Breast epithelium (tissue), 4 donors: ENCODE measurements at regions not wholly inside any gene's neighbourhood (a gene's known extent, or its start where the extent isn't known, plus 50 kb on each side); places are given as distances from the start of the nearest gene placed in this dataset.

Experiments used
- DNase-seq, 2 donors: peaks; one replicate each; pipeline ENCODE4 v3.0.0-alpha.2; 2019; ENCODE audit warnings: low spot score in 2 of 2
- H3K27ac ChIP-seq, 2 donors: fragments of 200-600 bp; sonication (generic) in 1 of 2; one replicate each; pipeline ENCODE4 v1.5.1; 2016 to 2019; ENCODE audit warnings: mild to moderate bottlenecking in 1 of 2
- H3K27me3 ChIP-seq, 2 donors: fragments of 200-600 bp; sonication (generic) in 1 of 2; one replicate each; pipeline versions ENCODE4 v1.5.1 to v1.6.0; 2017 to 2019; ENCODE audit warnings: control low read depth in 1 of 2, mild to moderate bottlenecking in 1 of 2
- H3K36me3 ChIP-seq: fragments of 200-600 bp; one replicate; pipeline ENCODE4 v1.5.1; 2019
- H3K4me1 ChIP-seq, 2 donors: fragments of 200-600 bp; sonication (generic); one replicate each; pipeline ENCODE4 v1.5.1; 2016 to 2019; ENCODE audit warnings: control low read depth in 1 of 2
- H3K4me3 ChIP-seq, 3 donors: fragments of 200-600 bp; sonication (generic); 1 replicate in 2 of 3; 2 replicates in 1 of 3; pipeline ENCODE4 v1.5.1; 2016 to 2019; ENCODE audit warnings: mild to moderate bottlenecking in 3 of 3, moderate library complexity in 2 of 3
- H3K9me3 ChIP-seq, 2 donors: fragments of 200-600 bp; sonication (generic) in 1 of 2; one replicate each; pipeline ENCODE4 v1.5.1; 2016 to 2019; ENCODE audit warnings: control low read depth in 1 of 2
- POLR2A ChIP-seq: fragments of 450-650 bp; IDR thresholded peaks from one replicate; pipeline ENCODE4 v1.6.1; 2016; ENCODE audit warnings: antibody characterized with exemption, mild to moderate bottlenecking, moderate library complexity
- POLR2AphosphoS5 ChIP-seq, 3 donors: sonication (generic); formaldehyde crosslinking; IDR thresholded peaks; one replicate each; pipeline ENCODE4 v1.6.1; 2017; ENCODE audit warnings: antibody characterized with exemption in 3 of 3
- intact Hi-C: fragments of 100-400 bp; cut with DNase I; formaldehyde crosslinking; loops from one replicate; pipeline ENCODE4 v1.15.1; 2023; ENCODE audit warnings: low total_unique reads
- TF ChIP-seq, protein P1 (sequence below), 3 donors: fragments of 450-650 bp; IDR thresholded peaks; one replicate each; pipeline ENCODE4 v1.5.1; 2016 to 2017; ENCODE audit warnings: antibody characterized with exemption in 3 of 3, mild to moderate bottlenecking in 3 of 3, moderate library complexity in 3 of 3

DNA sequence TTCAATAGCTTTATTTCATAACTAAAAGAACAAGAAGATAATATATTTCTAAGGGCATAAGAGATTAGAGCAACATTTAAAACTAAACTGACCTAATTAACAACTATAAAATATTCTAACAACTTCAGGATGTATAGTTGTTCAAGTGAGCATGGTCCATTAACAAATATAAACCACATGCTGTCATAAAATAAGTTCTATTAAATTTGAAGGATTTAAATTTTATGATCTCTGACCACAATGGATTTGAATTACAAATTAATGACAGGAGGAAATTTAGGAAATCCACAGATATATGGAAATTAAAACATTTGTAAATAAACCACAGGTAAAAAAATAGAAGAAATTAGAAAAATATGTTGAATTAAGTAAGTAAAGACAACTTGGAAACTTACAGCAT is 196.5 kb upstream of the PCDH20 start:
- H3K9me3 ChIP-seq, result no peaks in the 10 kb centered on the region
- TF ChIP-seq POLR2AphosphoS5 (IDR thresholded peaks at IDR 0.05), result no peak
- TF ChIP-seq, protein P1, sequence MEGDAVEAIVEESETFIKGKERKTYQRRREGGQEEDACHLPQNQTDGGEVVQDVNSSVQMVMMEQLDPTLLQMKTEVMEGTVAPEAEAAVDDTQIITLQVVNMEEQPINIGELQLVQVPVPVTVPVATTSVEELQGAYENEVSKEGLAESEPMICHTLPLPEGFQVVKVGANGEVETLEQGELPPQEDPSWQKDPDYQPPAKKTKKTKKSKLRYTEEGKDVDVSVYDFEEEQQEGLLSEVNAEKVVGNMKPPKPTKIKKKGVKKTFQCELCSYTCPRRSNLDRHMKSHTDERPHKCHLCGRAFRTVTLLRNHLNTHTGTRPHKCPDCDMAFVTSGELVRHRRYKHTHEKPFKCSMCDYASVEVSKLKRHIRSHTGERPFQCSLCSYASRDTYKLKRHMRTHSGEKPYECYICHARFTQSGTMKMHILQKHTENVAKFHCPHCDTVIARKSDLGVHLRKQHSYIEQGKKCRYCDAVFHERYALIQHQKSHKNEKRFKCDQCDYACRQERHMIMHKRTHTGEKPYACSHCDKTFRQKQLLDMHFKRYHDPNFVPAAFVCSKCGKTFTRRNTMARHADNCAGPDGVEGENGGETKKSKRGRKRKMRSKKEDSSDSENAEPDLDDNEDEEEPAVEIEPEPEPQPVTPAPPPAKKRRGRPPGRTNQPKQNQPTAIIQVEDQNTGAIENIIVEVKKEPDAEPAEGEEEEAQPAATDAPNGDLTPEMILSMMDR (IDR thresholded peaks at IDR 0.05), result no peak
- no peak for TF ChIP-seq POLR2A
- no peaks in the 10 kb centered on the region for H3K27me3 ChIP-seq
- H3K4me3 ChIP-seq, result no peak overlapping the region
- DNase-seq, result no peak
- H3K27ac ChIP-seq, result no peak overlapping the region
- intact Hi-C loops, result no loop called here
- H3K4me1 ChIP-seq, result no peaks in the 10 kb centered on the region
- no peaks in the 10 kb centered on the region for H3K36me3 ChIP-seq

DNA sequence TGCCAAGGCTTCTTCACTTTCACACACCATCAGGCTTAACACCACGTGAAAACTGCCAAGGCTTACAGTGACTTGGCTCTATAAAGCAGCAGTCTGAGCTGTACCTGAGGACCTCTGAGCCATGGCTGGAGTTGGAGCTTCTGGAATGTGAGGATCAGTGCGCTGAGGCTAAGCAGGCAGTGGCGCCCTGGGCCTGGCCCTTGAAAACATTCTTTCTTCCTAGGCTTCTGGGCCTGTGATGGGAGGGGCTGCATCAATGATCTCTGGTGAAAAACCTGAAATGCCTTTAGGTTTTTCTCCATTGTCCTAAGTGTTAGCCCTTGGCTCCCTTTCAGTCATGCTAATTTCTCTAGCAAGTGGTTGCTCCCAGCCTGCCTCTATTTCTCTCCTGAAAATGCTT is 192.5 kb upstream of the PCDH20 start:
- Histone ChIP-seq H3K9me3 (no peaks in the 10 kb centered on the region), H3K36me3 (no peaks in the 10 kb centered on the region), H3K4me1 (no peaks in the 10 kb centered on the region), H3K4me3 (no peak overlapping the region), H3K27ac (no peak overlapping the region), H3K27me3 (no peaks in the 10 kb centered on the region)
- intact Hi-C loops, result no loop called here
- no peak for TF ChIP-seq POLR2A
- no peak for TF ChIP-seq POLR2AphosphoS5 (IDR thresholded peaks at IDR 0.05)
- TF ChIP-seq, protein P1 (IDR thresholded peaks at IDR 0.05), result no peak
- DNase-seq, result no peak

DNA sequence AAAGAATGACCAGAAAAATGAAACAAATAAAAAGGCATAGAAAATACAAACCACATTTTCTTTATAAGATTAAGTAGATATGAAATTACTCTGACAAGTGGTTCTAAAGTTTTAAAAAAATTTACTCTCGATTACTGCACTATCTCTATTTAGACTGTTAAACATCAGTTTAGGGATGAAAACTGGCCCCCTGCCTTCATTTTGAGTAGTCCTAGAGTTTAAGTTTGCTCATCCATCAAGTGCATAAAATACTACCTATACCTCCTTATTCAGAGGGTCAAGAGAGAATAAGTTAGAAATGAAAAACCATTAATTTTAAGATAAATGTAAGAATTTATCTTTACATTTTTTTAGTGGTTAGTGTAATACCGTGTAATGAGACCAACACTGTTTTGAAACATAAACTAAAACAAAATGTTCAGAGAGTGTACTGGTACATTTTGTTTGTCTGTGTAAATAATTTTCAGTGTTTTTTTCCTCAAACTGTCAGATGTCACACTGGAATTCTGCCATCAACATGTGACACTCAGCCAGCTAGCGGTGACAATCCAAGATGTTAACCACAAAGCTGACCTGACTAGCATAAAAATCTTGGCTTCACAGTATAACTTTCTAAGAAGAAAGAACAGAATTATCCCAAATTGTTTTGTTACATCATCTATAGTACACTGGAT is 184.8 kb upstream of the PCDH20 start:
- Histone ChIP-seq H3K4me3 (no peak overlapping the region), H3K36me3 (no peaks in the 10 kb centered on the region), H3K4me1 (no peaks in the 10 kb centered on the region), H3K27ac (no peak overlapping the region), H3K27me3 (no peaks in the 10 kb centered on the region), H3K9me3 (no peaks in the 10 kb centered on the region)
- no peak for DNase-seq
- intact Hi-C loops, result no loop called here
- TF ChIP-seq POLR2AphosphoS5 (IDR thresholded peaks at IDR 0.05) (no peak), POLR2A (no peak)
- TF ChIP-seq, protein P1 (IDR thresholded peaks at IDR 0.05), result no peak

DNA sequence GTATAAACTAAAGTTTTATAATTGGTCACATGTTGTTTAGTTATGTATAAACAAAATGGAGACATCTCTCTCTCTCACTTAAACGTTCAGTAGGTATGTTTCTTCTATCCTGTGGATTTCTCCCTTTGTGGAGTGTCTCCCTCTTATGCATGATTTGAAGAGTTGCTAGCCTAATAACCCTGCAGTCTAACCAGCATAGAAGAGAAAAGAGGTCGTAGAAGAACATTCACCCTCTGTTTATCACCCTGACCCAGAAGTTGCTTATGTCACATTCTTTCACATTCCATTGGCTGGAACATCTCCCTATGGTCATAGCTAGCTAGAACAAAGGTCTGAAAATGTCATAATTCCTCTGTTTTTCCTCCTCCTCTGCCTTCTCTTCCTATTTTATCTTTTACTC is 176.8 kb upstream of the PCDH20 start:
- Histone ChIP-seq H3K27ac (no peak overlapping the region), H3K36me3 (peaks cover 6% of the 10 kb centered on the region)
- intact Hi-C loops, result no loop called here

DNA sequence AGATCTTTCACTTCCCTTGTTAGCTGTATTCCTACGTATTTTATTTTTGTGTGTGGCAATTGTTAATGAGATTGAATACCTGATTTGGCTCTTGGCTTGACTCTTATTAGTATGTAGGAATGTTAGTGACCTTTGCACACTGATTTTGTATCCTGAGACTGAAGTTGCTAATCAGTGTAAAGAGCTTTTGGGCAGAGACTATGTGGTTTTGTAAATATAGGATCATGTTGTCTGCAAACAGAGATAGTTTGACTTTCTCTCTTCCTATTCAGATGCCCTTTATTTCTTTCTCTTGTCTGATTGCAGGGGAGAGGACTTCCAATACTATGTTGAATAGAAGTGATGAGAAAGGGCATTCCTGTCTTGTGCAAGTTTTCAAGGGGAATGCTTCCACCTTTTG is 160.3 kb upstream of the PCDH20 start:
- Histone ChIP-seq H3K4me3 (no peak overlapping the region), H3K4me1 (no peaks in the 10 kb centered on the region), H3K27ac (no peak overlapping the region), H3K36me3 (no peaks in the 10 kb centered on the region), H3K9me3 (no peaks in the 10 kb centered on the region), H3K27me3 (no peaks in the 10 kb centered on the region)
- DNase-seq, result no peak
- intact Hi-C loops, result no loop called here
- TF ChIP-seq, protein P1 (IDR thresholded peaks at IDR 0.05), result no peak
- TF ChIP-seq POLR2AphosphoS5 (IDR thresholded peaks at IDR 0.05), result no peak
- TF ChIP-seq POLR2A, result no peak

More for the DNA sequence above, 176.8 kb upstream of the PCDH20 start:
- H3K4me1 ChIP-seq, result no peaks in the 10 kb centered on the region
- no peak overlapping the region for H3K4me3 ChIP-seq
- TF ChIP-seq POLR2AphosphoS5 (IDR thresholded peaks at IDR 0.05) (no peak), POLR2A (no peak)
- TF ChIP-seq, protein P1 (IDR thresholded peaks at IDR 0.05), result no peak
- H3K27me3 ChIP-seq, result no peaks in the 10 kb centered on the region
- no peak for DNase-seq
- no peaks in the 10 kb centered on the region for H3K9me3 ChIP-seq
